ENCODE measurements at regions not wholly inside any gene's neighbourhood (a gene's known extent, or its start where the extent isn't known, plus 50 kb on each side); places are given as distances from the start of the nearest gene placed in this dataset.

DNA sequence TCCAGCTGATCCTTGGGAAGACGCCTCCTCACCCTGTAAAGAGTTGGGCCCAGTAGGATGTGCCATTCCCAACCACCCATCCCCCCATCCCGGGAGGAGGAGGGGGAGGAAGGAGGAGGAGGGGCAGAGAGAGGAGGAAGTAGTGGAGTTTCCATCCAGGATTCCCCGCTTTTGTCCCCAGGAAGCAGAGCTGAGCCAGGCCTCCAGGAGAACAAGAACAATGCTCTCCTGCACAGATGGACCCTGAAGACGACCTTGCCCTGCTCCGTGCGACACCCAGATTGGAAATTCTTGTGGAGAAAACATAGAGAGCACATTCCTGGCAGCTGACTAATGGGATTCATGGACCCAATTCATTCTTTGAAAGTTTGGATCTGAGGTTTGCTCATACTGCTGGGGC lies 132.3 kb upstream of the CRY1 start:
- DNase-seq (ENCODE audit: low spot score) = no peak

DNA sequence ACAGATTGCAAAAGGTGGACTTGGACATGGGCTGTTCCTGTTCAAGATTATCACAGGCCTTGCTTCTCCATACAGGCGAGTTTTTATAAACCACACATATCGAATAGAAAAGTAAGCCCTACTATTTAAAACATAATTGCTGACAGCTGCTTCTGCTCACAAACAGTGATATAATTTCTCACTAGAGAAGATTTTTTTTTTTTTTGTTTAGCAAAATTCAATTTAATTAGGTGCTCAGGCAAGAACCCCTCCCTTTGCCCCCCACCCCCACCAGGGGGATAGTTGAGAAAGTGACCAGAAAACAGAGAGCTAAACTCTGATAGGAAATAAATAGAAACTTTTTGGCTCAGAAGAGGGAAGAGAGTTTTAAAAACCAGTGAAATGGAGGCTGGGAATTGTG lies 132.8 kb upstream of the CRY1 start:
- DNase-seq (ENCODE audit: low spot score) = no peak

DNA sequence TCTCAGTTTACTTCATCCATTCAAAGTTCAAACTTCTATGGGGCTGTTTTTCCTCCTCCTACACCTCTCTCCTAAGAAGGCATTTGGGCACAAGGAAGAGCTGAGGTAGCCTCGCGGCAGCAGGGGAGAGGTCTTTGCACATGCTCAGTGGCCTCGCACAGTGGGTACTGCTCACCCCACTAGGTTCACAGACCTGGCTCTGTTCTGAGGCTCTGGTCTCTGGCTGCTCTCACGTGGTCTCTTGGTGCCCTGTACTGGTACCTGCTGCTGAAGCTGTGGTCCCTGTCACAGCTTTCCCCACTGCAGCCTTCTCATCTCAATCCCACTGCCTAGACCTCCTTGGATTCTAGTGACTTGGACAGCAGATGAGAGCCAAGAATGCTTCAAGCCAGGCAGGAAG lies 134.7 kb upstream of the CRY1 start:
- DNase-seq (ENCODE audit: low spot score) = no peak

DNA sequence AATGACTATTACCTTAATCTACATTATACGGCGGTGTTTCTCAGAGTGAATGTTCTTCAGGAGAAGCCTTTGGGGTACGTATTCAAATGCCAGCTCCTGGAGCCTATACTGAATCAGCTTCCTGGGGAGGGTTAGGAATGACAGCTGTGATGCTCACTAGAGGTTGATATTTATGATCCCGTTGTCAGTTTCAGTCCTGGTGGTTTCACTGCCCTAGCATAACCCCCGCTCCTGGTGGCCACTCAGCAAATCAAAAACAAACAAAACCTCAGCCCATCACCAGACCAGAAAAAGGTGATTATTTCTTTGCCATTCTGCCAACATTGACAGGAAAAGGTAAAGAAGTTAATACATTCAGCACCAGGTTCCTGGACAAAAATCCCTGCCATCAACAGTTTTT lies 136.5 kb upstream of the CRY1 start:
- no peak for DNase-seq (ENCODE audit: low spot score)

DNA sequence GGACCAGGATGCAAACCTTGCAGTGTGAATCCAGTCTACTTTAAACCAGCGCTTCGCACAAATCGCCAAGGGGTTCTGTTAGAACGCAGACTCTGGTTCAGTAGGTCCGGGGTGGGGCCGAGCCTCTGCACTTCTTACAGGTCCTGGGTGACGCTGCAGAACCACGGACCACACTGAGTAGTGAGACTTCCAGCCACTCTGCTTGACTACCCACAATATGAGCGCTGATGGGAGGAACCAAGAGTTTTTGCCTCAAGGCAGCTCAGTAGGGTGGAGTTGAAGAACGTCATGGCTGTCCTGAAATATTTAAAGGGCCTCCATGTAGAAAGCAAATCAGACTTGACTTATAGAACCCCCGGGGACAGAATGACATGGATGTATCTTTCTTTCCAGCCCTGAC lies 138.0 kb upstream of the CRY1 start:
- no peak for DNase-seq (ENCODE audit: low spot score)

DNA sequence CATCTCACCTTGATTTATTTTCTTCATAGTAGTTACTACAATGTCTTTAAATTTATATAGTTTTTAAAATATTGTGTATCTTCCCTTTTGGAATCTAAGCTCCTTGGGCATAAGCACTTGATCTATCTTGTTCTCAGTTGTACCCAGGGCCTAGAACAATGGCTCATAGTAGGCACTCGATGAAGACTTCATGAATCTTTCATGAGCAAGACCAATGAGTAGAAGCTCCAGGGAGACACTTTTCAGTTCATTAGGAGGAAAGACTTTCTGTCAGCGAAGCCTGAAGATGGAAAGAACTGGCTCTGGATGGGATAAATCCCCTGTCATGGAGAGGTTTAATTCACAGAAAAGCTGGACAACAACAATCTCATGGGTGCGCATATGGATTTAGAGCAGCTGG lies 140.2 kb upstream of the CRY1 start:
- DNase-seq (ENCODE audit: low spot score) = no peak

DNA sequence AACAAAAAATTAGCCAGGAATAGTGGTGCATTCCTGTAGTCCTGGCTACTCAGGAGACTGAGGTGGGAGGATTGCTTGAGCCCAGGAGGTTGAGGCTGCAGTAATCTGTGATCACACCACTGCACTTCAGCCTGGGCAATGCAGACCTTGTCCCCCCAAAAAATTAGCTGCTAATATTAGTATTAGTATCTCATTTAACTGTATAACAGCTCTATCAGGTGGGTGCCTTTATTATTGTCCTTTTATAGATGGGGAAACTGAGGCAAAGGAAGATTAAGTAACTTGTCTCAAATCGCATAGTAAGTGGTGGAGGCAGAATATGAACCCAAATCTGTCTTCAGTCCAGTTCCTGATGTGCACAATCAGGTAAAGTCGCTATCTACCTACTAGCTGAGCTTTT lies 142.3 kb upstream of the CRY1 start:
- DNase-seq (ENCODE audit: low spot score) = no peak

DNA sequence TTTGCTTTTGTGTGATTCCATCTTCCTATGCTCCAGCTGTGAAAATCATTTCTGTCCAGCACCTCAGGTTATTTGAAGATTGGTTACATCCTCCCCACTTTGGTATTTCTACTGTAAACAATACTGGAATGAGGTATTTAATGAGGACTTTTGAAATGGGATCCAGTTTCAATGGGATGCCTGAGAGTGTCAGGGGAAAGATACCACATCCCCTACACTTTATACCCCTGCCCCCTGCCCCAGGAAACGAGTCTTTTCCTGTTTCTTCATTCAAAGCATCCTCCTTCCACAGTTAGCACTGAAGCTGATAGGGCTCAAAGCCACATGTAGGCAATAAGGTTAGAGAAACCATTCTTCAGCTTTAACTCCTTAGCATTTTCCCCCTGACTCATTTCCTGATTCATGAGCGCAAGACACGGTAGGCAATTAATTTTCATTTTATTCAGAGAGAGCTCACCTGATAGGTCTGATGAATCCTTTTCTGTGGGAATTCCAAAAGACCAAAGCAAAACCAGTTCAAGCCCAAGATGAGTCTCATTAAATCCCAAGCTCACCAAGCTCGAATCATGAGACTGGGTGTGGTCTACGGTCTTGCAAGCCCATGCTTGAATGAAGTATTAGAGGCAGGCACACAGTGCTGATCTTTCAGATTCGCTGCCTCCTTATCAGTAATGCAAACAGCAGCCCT lies 143.6 kb upstream of the CRY1 start:
- no peak for DNase-seq (ENCODE audit: low spot score)

DNA sequence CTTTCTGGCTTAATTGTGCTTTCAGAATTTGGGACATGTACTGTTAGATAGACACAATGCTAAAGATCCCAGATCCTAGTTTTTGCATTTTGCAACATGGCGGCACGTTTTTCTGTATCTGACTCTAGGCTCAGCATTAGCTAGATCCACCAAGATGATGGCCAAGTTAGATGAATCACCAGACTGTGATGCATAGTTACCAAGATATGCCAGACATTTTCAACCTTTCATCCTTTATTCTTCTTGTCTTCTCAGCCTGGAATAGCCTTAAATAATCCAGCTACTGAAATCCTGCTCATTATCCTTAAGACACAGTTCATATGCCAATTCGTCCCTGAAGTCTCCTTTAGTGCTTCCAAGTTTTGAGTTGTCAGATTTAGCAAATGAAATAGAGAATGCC lies 144.9 kb upstream of the CRY1 start:
- DNase-seq (ENCODE audit: low spot score) = no peak

DNA sequence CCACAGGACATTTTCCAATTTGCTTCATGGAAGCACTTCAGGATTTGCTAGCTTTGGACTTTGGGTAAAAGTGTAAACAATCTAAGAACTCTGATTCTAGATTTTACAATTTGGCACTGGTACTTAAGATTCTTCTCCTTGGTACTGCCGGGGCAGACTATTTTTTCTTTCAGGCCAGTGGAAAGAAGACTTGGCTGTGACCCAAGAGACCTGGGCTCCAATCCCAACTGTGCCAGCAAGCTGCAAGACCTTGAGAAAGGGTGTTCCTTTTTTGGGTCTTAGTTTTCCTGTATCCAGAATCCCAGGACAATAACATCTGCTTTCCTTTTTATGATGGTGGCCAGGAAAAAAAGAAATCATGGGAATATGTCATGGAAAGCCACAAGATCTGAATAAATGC lies 148.1 kb upstream of the CRY1 start:
- no peak for DNase-seq (ENCODE audit: low spot score)

DNA sequence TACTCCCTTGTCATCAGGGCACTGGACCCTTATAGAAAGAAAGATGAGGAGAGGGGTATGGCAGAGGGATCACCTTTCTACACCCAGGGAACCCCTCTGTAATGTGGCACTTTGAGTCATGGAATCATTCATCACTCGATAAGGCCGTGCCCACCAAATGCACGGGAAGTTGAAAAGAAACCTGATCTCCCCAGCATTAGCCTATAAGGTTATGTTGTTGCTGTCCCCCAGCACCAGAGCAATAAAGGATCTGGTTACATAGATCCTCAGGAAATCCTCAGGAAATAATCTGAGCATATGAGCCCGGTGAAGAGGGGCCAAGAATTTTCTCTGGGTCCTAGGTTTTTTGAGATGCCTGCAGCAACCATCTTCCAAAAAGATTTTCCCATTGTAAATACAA lies 148.8 kb upstream of the CRY1 start:
- no peak for DNase-seq (ENCODE audit: low spot score)

DNA sequence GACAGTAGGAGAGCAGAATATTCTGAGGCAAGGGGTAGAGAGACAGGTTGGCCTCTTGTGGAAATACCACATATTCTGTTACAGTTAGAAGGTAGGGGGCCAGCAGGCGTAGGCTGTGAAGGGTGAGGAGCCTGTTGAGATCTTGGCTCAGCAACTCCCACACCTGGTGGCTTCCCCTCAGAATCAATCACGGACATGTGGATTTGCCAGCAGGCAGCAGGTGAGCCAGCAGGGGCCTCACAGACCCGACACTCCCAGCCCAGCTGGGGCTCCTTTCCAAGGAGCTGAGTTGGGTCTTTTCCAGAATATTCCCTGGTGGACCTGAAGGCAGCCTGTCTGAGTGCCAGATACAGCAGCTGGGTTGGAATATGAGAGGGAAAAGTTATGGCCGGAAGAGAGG lies 150.0 kb upstream of the CRY1 start:
- no peak for DNase-seq (ENCODE audit: low spot score)

DNA sequence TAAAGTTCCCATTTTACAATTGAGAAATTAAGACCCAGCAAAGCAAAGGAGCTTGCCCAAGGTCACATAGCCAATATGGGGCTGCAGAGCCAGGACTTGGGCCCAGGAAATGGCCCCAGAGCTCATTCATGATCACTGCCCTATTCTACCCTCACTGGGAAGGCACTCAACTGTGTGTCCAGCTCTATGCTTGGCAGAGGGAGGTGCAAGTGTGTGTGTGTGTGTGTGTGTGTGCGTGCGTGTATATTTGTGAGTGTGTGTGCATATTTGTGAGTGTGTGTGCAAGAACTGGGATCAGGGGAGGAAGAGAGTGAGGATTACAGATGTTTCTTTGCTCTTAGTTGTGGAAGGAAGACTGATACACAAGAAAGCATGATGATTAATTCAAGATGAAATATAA lies 151.2 kb upstream of the CRY1 start:
- no peak for DNase-seq (ENCODE audit: low spot score)

DNA sequence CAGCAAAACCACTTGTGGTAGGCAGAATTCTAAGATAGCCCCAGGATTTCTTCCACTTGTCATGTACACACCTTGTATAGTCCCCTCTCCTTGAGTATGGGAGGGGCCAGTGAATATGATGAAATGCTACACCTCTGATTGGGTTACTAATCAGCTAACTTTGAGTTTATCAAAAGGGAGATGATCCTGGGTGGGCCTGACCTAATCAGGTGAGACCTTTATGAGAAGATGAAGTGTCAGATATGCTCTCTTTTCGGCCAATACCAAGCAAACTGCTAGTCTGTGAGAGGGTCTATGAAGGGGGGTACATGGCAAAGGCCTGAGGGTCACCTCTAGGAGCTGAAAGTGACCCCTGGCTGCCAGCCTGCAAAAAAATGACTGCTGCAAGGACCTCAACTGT lies 154.3 kb upstream of the CRY1 start:
- no peak for DNase-seq (ENCODE audit: low spot score)

DNA sequence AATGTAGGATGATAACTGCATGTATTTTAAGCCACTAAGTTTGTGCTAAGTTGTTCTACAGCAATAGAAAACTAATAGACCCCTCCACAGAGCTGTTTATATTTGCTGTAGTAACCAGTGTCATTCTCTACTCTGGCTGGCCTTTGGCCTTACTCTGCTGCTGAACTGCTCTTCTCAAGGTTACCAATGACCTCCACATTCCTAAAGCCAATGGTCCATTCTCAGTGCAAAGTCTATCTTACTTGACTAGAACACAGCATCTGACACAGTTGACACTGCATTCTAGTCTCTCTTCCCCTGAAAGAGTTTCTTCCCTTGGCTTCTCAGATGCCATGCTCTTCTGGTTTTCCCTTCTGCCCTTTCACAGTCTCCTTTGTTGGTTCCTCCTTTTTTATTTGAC lies 154.8 kb upstream of the CRY1 start:
- no peak for DNase-seq (ENCODE audit: low spot score)

DNA sequence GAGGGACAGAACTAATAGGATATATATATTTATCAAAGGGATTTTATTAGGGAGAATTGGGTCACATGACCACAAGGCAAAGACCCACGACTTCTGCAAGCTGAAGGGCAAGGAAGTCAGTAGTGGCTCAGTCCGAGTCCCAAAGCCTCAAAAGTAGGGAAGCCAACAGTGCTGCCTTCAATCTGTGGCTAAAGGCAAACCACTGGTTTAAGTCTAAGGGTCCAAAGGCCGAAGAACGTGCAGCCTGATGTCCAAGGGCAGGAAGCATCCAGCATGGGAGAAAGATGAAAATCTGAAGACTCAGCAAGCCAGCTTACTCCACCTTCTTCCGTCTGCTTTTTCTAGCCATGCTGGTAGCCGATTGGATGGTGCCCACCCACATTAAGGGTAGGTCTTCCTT lies 157.9 kb upstream of the CRY1 start:
- no peak for DNase-seq (ENCODE audit: low spot score)

DNA sequence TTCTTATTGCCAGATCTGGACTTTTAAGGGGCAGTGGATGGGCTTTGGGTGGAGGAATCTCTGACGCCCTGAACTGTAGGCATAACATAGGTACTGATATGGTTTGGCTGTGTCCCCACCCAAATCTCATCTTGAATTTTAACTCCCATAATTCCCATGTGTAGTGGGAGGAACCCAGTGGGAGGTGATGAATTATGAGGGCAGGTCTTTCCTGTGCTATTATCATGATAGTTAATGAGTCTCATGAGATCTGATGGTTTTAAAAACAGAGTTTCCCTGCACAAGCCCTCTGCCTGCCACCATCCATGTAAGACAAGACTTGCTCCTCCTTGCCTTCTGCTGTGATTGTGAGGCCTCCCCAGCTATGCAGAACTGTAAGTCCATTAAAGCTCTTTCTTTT lies 160.0 kb upstream of the CRY1 start:
- DNase-seq (ENCODE audit: low spot score) = no peak

DNA sequence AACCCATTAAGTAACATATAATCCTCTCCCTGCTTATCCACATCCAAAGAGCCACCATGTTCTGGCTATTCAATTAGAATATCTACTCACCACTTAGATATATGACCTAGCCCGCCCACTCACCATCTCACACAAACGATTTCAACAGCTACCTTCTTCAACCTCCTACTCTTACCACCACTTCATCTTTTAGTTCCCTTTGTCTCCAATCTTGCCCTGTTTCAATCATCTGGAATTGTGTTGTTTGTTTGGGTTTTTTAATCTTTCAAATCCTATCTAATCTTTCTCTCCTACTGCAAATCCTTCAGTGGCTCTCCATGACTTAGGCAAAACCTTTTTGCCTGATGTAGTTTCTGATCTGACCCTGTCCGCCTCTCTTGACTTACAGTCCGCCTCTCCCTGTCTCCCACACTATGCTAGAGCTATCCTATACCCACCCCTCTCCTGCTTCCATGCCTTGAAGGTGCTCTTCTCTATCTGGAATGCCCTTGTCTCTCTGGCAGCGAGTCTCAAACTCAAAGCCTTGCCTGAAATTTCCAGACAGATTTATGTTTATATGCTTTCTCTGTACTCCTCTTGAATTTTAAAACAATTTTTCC lies 161.0 kb upstream of the CRY1 start:
- DNase-seq (ENCODE audit: low spot score) = no peak

DNA sequence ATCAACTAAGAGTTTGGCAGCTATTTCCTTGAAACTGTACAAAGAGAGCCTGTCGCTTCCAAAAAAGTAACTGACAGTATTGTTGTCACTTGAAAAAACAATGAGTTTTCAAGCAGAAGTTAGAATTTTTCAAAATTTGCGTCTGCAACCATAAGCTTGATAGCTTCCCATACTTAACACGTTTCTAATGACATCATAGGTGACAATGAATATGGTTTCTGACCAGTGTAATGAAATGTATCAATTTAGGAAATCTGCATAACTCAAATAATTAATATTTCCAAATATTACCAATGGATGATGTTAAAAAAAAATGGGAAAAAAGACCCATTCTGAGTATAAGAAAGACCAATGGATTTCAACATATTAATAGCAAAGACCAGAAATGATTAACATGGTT lies 165.4 kb upstream of the CRY1 start:
- DNase-seq (ENCODE audit: low spot score) = no peak

DNA sequence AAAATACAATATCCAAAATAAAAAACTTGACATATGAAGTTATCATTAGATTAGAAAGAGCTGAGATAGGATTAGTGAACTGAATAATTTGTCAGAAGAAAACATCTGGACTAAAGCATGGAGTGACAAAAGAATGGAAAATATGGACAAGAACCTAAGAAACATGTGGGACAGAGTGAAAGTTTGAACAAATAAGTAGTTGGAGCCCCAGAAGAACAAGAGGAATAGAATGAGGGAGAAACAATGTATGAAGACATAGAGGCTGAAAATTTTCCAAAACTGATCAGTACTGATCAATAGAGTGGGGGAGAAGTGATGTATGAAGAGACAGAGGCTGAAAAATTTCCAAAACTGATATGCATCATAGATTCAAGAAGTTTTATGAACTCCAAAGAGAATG lies 170.6 kb upstream of the CRY1 start:
- no peak for DNase-seq (ENCODE audit: low spot score)

DNA sequence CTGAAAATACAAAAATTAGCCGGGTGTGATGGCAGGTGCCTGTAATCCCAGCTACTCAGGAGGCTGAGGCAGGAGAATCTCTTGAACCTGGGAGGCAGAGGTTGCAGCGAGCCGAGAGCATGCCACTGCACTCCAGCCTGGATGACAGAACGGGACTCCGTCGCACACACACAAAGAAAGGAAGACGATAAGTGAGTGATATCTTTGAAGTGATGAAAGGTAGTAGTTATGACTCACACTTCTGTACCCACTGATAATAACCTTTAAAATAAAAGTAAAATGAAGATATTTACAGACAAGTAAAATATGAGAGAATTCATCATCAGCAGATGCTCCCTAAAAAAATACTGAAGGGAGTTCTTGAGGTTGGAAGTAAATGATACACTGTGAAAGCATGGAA lies 171.3 kb upstream of the CRY1 start:
- no peak for DNase-seq (ENCODE audit: low spot score)

DNA sequence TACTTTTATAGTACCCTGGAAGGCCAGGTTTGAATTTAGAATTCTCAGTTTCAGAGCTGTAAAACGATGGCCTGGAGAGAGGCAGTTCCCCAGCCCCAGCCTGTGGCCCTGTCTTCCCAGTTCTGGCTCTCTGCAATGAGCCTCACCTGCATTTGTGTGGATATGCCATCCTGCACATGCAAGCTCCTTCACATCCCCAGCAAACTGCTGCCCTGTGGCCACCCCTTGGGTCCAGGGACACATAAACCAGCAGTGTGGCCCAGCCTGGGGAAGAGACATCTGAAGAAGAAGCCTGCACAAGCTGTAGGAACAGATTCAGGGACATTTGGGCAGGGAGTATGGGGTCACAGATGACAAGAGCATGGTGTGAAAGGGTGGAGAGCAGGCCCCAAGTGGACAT lies 174.3 kb upstream of the CRY1 start:
- DNase-seq (ENCODE audit: low spot score) = no peak

DNA sequence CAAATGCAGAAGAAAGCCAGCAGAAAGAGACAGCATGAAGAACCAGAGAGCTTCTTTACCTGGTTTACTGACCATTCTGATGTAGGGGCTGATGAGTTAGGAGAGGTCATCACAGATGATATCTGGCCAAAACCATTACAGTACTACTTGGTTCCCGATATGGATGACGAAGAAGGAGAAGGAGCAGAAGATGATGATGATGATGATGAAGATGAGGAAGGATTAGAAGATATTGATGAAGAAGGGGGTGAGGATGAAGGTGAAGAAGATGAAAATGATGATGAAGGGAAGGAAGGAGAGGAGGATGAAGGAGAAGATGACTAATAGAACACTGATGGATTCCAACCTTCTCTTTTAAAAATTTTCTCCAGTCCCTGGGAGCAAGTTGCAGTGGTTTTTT lies 178.2 kb upstream of the CRY1 start:
- DNase-seq (ENCODE audit: low spot score) = no peak

DNA sequence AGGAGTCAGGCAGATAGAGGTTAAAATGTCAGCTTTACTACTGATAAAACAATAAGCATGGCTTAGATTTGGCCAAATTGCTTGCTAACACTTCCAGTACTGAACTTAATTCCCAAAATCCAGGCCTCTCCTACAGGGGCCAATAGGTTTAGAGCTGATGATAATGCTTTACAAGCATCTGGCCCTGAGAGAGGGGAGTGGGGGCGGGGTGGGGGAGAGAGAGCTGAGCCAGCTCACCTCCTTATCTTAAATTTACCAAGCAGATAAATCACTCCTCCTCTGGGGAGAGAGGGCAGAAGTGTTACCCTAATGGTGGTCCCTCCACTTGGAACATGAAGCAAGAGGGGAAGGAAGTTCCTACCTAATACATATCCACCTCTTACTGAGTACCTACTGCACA lies 182.2 kb upstream of the CRY1 start:
- DNase-seq (ENCODE audit: low spot score) = no peak

DNA sequence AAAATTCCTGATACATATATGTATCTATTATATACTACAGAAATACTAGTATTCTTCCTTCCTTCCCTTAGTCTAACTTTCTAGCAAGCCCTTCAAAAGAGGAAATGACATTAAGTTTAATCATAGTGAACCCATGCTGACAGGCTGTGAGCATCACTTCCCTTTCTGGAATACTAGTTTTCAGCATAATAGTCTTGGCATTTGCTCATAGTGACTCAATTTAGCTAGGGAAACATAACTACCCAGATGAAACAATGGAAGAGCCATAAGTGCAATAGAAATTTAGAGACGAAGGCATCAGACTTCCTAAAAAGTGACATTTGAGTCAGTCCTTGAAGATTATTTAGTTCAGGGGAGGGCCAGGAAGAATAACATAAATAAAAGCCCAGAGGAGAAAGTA lies 184.5 kb upstream of the CRY1 start:
- DNase-seq (ENCODE audit: low spot score) = no peak
